NT2/D1 (cell line): ENCODE measurements at regions not wholly inside any gene's neighbourhood (a gene's known extent, or its start where the extent isn't known, plus 50 kb on each side); places are given as distances from the start of the nearest gene placed in this dataset.

Experiments
- SUZ12 ChIP-seq: IDR thresholded peaks from 2 replicates; pipeline ENCODE4 v1.6.1; 2011; ENCODE audit not compliant: insufficient read length, insufficient read depth; ENCODE audit errors: extremely low read depth
- YY1 ChIP-seq: IDR thresholded peaks from 2 replicates; pipeline ENCODE4 v1.6.1; 2011; ENCODE audit not compliant: insufficient read length, insufficient read depth
- ZNF274 ChIP-seq: IDR thresholded peaks from 2 replicates; pipeline ENCODE4 v1.6.1; 2011; ENCODE audit warnings: mild to moderate bottlenecking, low read depth, low read length

- TF ChIP-seq SUZ12 (no peak), ZNF274 (no peak), YY1 (no peak)
Observed at GRCh38 chr1:91170571-91170970, 148.7 kb upstream of the ZNF644 start.
